HG03159 (cell line): ENCODE measurements at regions not wholly inside any gene's neighbourhood (a gene's known extent, or its start where the extent isn't known, plus 50 kb on each side); places are given as distances from the start of the nearest gene placed in this dataset.
"Not testable (repeated sequence)": the region's sequence is repeated elsewhere in the genome, so short reads cannot be mapped to it uniquely, and the experiment has no call there.

Experiments used
- ATAC-seq: cut with Tn5 transposase; IDR thresholded peaks from one replicate; pipeline ENCODE4 v1.9.1; 2021; ENCODE audit warnings: mild to moderate bottlenecking, moderate library complexity; ENCODE audit not compliant: unreplicated experiment

- no peak for ATAC-seq
Observed at GRCh38 chr3:66910266-66911055, 87.6 kb upstream of the KBTBD8 start.

GRCh38 chr3:66912306-66912705 is 85.8 kb upstream of the KBTBD8 start:
- no peak for ATAC-seq

- no peak for ATAC-seq
Observed at GRCh38 chr3:66922058-66922457, 76.0 kb upstream of the KBTBD8 start.

- ATAC-seq = no peak
Observed at GRCh38 chr3:66923969-66924368, 74.1 kb upstream of the KBTBD8 start.

- no peak for ATAC-seq
Observed at GRCh38 chr3:66928252-66928651, 69.9 kb upstream of the KBTBD8 start.

- ATAC-seq = no peak
Observed at GRCh38 chr3:66931291-66931690, 66.8 kb upstream of the KBTBD8 start.

GRCh38 chr3:66931699-66932098 is 66.4 kb upstream of the KBTBD8 start:
- no peak for ATAC-seq

GRCh38 chr3:66933233-66933632 is 64.9 kb upstream of the KBTBD8 start:
- no peak for ATAC-seq

GRCh38 chr3:66934041-66934440 is 64.1 kb upstream of the KBTBD8 start:
- ATAC-seq = no peak

- no peak for ATAC-seq
Observed at GRCh38 chr3:66934725-66935124, 63.4 kb upstream of the KBTBD8 start.

- not testable (repeated sequence) for ATAC-seq
Observed at GRCh38 chr3:66937041-66937440, 61.1 kb upstream of the KBTBD8 start.

GRCh38 chr3:66938338-66938963 is 59.7 kb upstream of the KBTBD8 start:
- peak; percentile 80 for ATAC-seq

- ATAC-seq = no peak
Observed at GRCh38 chr3:66948041-66948440, 50.1 kb upstream of the KBTBD8 start.
